ENCODE measurements at regions not wholly inside any gene's neighbourhood (a gene's known extent, or its start where the extent isn't known, plus 50 kb on each side); places are given as distances from the start of the nearest gene placed in this dataset.

DNA sequence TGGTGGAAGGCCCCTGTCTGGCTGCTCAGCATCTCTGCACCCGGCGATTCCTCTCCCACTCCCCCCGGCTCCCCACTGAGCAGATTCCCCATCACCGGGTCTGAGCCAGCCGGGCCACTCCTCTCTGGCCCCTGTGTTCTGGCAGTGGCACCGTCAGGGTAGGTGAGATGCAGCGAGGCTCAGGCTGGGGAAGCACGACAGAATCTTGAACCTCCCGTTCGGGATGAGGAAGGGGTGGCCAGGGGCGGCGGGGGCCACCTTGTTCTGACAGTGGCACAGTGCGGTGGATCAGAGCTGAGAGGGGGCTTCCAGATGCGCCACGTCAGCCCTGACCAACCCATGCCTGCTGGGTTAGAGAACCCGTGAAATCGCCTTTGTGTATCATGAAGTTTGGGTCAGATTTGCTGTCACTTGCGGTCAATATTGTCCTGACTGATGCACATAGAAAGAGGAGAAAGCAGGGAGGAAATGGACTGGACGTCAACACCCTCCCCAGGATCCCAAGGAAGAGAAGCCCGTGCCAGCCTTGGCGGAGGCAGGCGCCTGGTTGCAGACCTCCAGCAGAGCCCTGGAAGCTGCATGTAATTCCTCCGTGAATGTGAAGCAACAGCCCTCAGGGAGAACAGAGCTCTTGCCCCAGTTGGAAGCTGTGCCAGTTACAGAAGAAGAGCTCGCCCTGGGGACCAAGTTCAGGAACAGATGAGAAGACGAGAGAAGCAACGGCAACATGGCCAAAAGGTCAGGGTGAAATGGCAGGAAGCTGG is 137.1 kb upstream of the SFSWAP start:
- DNase-seq (ENCODE audit: low read depth in 2 of 2) = no peak

DNA sequence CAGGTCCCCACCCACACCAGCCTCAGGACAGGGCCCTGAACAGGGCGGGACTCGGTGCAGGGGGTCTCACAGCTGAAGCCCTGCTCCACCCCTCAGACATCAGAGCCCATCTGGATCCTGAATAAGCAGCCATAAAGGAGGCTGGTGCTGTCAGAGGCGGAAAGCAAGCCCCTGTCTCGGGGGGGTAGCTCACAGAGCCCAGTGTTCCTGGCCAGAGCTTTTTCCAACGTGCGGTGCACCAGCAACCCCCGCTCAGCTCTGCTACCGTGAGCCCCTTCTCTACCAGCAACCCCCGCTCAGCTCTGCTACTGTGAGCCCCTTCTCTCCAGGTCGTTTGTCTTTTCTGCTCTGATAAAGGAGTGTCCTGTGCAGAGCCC is 136.5 kb upstream of the SFSWAP start:
- no peak for DNase-seq (ENCODE audit: low read depth in 2 of 2)

DNA sequence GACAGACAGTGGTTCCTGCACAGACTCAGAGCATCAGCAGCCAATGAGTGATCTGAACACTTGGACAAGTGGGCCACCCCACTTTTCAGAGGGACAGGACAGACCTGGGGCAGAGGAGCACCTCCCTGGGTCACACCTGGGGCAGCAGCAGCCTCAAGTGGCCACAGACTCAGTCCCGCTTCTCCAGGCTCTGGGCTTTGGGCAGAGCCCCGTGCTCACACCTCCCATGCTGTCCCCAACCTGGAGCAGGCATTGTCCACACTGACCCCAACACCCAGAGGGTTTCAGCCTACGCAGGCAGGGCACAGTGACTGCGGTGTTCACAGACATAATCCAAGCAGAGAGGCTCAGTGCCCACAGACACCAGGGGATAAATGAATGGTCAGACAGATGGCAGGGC is 135.5 kb upstream of the SFSWAP start:
- no peak for DNase-seq (ENCODE audit: low read depth in 2 of 2)

DNA sequence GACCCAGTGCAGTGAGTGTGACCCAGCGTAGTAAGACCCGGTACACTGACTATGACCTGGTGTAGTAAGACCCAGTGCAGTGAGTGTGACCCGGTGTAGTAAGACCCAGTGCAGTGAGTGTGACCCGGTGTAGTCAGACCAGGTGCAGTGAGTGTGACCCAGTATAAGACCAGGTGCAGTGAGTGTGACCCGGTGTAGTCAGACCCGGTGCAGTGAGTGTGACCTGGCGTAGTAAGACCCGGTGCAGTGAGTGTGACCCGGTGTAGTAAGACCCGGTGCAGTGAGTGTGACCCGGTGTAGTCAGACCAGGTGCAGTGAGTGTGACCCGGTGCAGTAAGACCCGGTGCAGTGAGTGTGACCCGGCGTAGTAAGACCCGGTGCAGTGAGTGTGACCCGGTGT is 134.2 kb upstream of the SFSWAP start:
- peak in 1 of 2 donors; percentile 9 for DNase-seq (ENCODE audit: low read depth in 2 of 2)

DNA sequence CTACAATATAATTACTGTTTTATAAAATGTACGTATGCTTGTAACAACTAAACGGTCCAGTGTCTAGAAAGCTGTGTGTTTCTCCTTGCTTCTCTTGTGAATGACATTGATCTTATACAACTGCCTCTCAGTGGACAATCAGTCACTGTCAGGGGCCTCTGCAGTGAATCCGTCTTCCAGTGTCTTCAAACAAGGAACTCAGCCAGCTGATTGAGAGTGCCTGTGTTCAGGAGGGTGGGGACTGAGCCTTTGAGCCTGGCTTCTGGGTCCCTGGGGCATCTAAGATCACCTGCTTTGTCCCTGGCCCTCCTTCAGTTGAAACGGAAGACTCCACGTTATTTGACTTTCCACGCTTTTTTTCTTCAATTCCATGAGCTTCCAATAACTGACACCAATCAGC is 133.1 kb upstream of the SFSWAP start:
- no peak for DNase-seq (ENCODE audit: low read depth in 2 of 2)

DNA sequence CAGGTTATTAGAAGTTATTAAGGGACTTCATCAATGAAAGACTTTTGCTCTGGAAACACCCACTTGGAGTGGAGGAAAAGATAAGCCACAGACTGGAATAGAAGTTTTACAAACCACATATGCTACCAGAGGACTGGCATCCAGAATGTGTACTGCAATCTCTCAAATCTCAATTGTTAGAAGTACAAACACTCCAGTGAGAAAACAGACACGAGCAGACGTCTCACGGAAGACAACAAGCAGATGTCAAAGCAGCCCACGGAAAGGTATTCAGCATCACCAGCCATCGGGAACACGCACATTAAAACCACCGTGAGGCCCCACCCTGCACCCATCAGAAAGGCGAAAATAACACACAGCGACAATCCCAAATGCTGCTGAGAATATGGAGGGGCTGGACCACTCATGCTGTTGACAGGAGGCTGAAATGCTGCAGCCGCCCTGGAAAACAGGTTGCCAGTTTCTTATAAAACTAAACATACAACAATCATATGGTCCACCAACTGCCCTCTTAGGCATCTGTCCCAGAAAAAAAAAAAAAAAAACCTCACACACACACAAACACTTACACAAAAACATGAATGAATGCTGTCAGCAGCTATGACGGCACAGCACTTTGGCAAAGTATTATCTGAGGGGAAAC is 131.9 kb upstream of the SFSWAP start:
- no peak for DNase-seq (ENCODE audit: low read depth in 2 of 2)

DNA sequence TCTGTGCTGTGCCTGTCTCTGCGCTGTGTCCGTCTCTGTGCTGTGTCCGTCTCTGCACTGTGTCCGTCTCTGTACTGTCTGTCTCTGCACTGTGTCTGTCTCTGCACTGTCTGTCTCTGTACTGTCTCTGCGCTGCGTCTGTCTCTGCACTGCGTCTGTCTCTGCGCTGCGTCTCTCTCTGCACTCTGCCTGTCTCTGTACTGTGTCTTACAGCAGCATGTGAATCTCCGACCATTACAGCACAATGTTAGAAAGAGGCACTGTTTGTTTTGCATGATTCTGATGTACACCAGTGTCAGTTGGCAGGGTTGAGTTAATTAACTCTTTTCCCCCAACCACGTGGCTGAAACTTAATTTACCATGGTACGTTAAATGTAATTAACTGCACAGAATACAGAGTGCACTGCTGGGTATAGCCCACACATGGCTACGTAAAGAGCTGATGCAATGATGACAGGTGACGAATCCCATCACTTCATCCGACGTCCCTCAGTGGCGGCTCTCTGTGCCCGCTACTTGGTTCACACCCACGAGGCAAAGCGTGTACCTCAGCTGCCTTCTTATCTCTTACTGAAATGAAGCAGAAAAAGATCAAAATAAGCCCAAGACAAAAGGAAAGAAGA is 127.7 kb upstream of the SFSWAP start:
- no peak for DNase-seq (ENCODE audit: low read depth in 2 of 2)

DNA sequence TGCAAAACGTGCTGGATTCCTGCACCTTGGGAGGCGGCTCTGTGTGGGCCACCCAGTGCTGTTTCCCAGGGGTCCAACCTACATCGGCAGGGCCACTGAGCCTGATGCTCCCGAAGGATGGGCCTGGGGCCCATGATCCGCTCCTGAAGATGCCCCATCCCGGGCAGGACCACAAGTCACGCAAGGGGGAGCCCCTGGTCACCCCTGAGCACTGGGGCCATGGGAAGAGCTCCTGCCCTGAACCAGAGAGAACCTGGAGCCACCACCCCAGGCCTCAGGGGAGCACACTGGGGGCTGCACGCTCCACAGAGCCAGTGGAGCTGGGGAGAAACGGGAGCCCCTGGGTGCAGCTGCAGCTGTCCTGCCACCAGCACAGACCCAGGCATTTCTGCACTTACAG is 124.6 kb upstream of the SFSWAP start:
- DNase-seq (ENCODE audit: low read depth in 2 of 2) = no peak

DNA sequence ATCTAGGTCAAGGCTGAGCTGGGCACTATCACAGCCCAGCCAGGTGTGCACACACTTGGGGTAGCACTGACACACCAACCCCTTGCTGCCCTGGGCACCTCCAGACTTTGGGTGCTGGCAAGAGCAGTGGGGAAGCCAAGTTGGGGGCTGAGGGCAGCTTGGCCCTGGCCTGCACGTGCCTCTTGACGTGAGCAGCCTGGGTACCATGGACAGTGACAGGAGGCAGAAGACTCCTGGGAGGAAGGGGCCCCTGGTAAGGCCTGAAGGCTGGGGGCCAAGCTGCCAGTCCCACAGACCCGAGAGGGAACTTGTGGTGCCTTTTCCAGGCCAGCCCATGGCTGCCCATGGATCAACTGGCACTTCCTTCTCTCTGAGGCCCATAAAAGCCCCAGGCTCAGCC is 124.1 kb upstream of the SFSWAP start:
- no peak for DNase-seq (ENCODE audit: low read depth in 2 of 2)

DNA sequence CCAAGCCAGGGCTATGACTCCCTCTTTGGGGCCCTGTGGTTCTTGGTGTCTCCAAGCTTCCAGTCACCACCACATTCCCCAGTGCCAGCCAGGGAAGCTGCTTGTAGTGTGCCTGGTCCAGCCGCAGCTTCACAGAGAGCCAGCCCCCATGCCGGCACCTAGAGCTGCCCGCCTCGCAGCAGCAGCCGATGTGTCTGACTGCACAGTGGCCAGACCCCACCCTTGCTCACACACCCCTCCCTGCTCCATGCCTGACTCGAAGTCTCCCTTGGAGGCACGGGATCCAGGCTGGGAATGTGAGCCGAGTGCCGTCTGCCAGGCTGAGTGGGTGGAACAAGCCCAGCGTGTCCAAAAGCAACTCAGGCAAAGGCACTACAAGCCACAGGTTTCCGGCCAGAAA is 123.3 kb upstream of the SFSWAP start:
- no peak for DNase-seq (ENCODE audit: low read depth in 2 of 2)

DNA sequence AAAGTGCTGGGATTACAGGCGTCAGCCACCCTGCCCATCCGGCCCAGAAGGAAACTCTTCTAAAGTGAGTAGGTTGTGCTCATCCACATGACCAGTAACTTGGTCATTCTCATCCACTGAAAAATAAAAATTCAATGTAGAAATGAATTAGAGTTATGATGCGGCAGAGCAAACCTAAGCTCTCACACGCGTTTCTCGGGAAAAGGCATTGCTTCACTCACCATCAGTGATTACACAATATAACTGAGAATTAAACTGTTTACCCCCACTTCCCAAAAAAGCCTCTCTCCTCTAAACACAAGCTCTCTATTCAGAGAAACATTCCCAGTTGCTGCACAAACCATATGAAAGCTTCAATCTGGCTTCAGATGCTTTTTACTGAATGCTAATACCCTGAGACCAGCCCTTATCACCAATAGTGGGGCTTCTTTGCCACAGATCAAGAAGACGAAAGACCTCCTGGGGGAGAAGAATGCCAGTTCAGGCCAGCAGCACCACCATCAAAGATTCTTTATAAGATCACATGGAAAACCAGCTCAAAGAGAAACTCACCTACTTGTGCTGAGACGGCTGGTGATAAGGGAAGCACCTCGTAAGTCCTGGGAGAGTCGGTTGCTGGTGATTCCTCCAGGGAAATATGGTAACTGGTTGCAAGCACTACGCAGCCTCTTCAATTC is 121.5 kb upstream of the SFSWAP start:
- no peak for DNase-seq (ENCODE audit: low read depth in 2 of 2)

DNA sequence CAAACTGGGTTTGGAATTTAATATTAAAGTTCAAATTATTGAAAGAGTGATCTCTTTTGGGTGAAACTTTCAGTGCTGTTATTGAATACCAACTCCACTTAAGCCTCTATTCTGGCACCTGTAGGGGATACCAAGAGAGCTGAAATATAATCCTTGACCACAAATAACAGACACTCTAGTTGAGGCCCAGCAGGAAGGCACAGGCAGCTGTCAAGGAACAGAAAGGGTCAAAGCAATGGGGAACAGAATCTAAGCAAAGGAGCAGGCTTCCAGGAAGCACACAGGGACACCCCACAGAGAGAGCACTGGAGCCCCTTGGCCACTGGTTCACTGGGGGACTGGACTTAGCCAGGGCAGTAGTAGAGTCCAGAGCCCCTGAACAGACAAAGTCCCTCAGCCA is 120.9 kb upstream of the SFSWAP start:
- no peak for DNase-seq (ENCODE audit: low read depth in 2 of 2)

DNA sequence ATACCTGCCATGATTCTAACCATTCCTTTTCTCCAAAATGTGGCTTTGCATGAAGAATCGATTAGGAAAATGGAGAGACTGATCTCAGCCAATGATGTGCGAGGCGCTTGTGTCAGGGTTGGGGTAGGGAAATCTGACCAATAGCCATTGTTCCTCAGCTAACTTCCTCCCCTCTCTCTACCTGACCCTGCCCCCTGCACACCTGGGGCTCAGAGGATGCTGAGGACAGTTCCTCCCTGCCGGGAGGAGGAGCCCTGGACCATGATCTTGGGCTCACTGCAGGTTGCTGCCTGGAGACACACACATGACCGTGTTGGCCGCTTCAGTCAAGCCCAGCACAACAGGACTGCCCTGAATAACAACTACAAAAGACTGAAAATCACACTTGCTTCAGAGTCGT is 119.8 kb upstream of the SFSWAP start:
- DNase-seq (ENCODE audit: low read depth in 2 of 2) = no peak

DNA sequence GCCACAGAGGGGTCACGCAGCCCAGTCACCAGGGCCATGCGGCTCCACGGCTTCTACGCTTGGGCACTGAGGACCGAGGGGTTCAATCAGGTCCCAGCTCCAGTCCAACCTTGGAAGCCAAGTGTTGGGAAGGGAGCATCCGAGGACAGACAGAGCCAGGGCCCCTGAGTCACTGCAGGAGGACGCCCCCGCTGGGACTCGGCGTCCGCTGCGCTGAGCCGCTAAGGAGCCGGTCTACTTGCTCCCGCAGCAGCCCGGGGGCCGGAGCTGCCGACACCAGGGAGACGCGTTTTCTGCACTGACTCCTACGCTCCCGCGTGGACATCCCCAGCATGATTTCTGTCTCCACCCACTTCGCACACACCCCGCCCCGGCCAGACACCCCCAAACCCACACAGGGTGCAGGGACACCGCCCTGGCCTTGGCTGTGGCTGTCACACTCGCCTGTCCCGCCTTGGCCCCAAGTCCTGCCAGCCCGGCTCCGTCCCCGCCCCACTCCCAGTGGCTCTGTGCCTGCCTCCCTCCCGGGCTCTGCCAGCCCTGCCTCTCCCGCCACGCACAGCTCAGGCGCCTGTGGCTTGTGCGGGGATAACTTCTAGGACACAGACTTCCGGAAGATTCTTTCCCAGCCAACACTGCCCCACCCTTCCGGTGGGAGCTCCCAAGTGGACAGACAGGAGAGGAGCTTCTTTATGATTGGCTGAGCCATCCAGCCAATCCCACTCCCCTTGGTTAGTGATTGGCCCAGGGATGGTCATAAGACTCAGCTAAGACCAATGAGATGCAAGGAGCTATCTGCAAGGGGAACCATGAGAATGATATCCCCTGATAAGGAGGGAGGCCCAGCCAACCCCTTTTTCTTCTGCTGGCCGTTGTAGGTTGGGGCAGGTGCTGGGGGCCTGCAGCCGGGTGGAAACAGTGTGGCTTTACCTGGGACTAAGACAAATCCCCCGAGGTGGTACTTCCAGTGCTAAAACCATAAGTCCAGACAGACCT is 118.9 kb upstream of the SFSWAP start:
- DNase-seq (ENCODE audit: low read depth in 2 of 2) = no peak

DNA sequence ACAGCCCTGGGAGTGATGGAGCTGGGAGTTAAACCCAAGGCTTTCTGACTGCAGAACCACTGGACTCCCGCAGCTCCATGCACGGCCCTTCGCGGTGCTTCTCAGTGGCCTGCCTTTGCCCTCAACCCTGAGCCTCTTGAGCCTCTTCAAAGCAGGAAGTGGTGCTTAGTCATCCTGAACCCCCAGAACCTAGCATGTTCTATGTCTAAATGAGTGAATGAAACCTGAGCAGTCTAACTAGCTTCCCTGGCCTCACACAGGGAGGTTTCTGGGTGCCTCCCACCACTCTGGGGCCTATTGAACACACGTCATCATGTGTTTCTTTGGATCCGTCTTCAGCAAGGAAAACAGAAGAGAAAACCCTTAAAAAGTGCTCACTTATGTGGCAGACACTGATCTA is 117.9 kb upstream of the SFSWAP start:
- DNase-seq (ENCODE audit: low read depth in 2 of 2) = no peak

DNA sequence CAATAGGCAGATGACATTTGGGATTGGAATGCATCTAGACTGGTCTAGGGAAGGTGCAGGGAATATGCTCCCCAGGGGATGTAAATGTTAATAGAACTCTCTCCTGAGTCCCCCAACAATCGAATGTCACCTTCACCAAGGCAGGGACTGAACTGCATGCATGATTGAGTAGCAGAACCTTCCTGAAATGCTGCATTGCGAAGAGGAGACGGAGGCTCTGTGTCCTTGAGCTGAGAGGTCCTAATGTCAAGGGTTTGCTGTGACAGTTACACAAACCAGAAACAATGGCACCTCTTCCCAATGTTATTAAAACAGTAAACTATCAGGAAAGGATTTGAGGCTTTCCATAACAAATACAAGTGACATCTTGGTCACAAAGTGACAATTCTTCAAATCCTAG is 117.5 kb upstream of the SFSWAP start:
- DNase-seq (ENCODE audit: low read depth in 2 of 2) = no peak

DNA sequence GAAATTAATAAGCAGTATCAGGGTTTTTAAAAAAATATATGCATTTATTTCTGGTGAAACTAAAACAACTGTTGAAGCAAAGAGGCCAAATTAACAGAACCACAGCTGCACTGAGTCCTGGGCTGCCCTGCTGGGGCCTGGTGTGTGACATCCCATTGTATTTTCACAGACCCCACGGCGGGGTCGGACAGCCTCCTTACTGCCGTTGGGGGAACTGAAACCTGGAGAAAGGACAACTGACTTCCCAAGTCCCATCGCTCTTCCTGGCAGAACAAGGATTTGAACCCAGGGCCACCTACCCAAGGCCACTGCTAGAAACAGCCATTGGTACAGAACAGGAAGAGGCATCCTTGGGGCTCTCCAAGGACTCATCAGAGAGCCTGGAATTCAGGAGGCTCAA is 114.8 kb upstream of the SFSWAP start:
- DNase-seq (ENCODE audit: low read depth in 2 of 2) = no peak

DNA sequence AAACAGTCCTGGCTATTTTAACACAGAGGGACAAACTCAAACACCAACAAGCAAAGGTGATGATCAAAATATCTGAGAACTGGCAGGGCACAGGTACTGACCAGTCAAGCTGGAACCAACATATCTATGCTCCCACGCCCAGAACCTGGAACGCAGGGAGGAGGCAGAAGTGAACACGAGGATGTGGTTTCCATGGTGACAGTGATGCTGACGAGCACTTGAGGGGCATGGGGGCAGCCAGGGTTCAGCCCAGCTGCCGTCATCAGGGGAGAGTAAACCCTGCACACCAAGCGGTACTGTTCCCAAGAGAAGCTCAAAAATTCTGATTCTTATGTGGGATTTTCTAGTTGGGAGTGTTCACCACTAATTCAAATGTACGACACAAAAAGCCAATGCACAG is 113.6 kb upstream of the SFSWAP start:
- DNase-seq (ENCODE audit: low read depth in 2 of 2) = no peak

DNA sequence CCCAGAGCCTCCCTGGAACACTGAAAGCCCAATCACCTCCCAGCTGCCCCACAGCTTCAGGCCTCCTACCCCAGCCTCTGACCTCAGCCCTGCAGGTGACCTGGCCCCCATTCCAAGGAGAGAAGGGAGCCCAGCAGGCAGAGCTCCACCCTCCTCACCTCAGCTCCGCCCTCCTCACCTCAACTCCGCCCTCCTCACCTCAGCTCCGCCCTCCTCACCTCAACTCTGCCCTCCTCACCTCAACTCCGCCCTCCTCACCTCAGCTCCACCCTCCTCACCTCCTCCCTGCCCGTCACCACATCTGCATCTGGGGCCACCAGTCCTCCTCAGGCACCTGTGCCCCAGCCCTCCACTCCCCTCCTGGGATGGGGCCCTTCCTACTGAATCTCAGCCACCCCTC is 112.2 kb upstream of the SFSWAP start:
- no peak for DNase-seq (ENCODE audit: low read depth in 2 of 2)

DNA sequence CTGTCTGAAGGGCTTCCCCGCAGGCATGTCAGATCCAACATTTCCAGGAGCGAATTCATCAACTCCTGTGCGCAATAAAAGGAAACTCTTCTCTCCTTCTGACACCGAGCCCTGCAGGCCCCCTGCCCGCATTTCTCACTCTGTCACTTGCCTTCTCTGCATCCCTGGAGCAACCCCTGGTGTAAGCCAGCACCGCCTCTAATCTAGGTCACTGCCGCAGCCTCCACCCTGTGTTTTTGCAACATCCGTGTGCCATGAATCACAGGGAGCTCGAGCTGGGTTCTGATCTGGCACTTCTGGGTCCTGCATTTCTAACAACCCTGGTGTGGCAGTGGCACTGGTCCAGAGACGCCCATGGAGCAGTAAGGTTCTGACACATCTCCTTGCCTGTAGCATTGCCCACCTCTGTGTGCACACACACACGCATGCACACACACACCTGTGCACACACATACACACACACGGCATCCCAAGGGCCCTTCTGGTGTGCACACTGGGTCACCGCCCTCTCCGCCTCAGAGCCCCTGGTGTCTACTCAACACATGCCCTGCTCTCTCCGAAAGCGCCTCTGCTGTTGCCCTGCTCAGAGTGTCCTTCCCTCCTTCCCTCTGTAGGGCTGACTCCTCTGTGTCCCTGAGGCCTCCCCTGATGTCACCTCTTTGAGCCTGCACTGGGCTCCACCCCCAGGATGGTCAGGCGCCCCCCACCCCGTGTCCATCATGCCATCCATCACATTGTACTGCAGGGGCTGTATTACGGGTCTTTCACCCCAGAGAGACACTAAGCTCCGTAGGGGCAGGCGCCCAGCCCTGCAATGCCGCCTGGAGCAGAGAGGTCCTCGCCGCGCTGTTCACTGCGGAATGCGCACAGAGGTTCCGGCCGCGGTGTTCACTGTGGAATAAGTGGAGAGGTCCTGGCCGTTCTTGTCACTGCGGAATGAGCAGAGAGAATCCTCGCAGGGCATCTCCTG is 111.4 kb upstream of the SFSWAP start:
- DNase-seq (ENCODE audit: low read depth in 2 of 2) = no peak
